ENCODE measurements at regions not wholly inside any gene's neighbourhood (a gene's known extent, or its start where the extent isn't known, plus 50 kb on each side); places are given as distances from the start of the nearest gene placed in this dataset.

GRCh38 chr20:56817780-56818675, 188.9 kb downstream of the TFAP2C start:
- DNase-seq (ENCODE audit: extremely low read depth in 1 of 11, low read depth in 9 of 11, low spot score in 4 of 11) = no peak

GRCh38 chr20:56820984-56821383, 191.9 kb downstream of the TFAP2C start:
- no peak for DNase-seq (ENCODE audit: extremely low read depth in 1 of 11, low read depth in 9 of 11, low spot score in 4 of 11)

- DNase-seq (ENCODE audit: extremely low read depth in 1 of 11, low read depth in 9 of 11, low spot score in 4 of 11) = no peak
Observed at GRCh38 chr20:56826306-56826704, 197.2 kb downstream of the TFAP2C start.

GRCh38 chr20:56826705-56827665, 197.9 kb downstream of the TFAP2C start:
- DNase-seq (ENCODE audit: extremely low read depth in 1 of 11, low read depth in 9 of 11, low spot score in 4 of 11) = no peak

GRCh38 chr20:56827763-56828162, 198.7 kb downstream of the TFAP2C start:
- no peak for DNase-seq (ENCODE audit: extremely low read depth in 1 of 11, low read depth in 9 of 11, low spot score in 4 of 11)

- no peak for DNase-seq (ENCODE audit: extremely low read depth in 1 of 11, low read depth in 9 of 11, low spot score in 4 of 11)
Observed at GRCh38 chr20:56828402-56828801, 199.3 kb downstream of the TFAP2C start.

- DNase-seq (ENCODE audit: extremely low read depth in 1 of 11, low read depth in 9 of 11, low spot score in 4 of 11) = no peak
Observed at GRCh38 chr20:56829788-56830385, 200.8 kb downstream of the TFAP2C start.

GRCh38 chr20:56831795-56832194, 202.7 kb downstream of the TFAP2C start:
- DNase-seq (ENCODE audit: extremely low read depth in 1 of 11, low read depth in 9 of 11, low spot score in 4 of 11) = no peak

GRCh38 chr20:56833427-56833826, 204.3 kb downstream of the TFAP2C start:
- DNase-seq (ENCODE audit: extremely low read depth in 1 of 11, low read depth in 9 of 11, low spot score in 4 of 11) = no peak

- no peak for DNase-seq (ENCODE audit: extremely low read depth in 1 of 11, low read depth in 9 of 11, low spot score in 4 of 11)
Observed at GRCh38 chr20:56835829-56836550, 206.9 kb downstream of the TFAP2C start.

GRCh38 chr20:56839222-56839621, 210.1 kb downstream of the TFAP2C start:
- no peak for DNase-seq (ENCODE audit: extremely low read depth in 1 of 11, low read depth in 9 of 11, low spot score in 4 of 11)

- DNase-seq (ENCODE audit: extremely low read depth in 1 of 11, low read depth in 9 of 11, low spot score in 4 of 11) = no peak
Observed at GRCh38 chr20:56839786-56840185, 210.7 kb downstream of the TFAP2C start.

- DNase-seq (ENCODE audit: extremely low read depth in 1 of 11, low read depth in 9 of 11, low spot score in 4 of 11) = no peak
Observed at GRCh38 chr20:56840716-56841261, 211.7 kb downstream of the TFAP2C start.

GRCh38 chr20:56841346-56841908, 212.3 kb downstream of the TFAP2C start:
- DNase-seq (ENCODE audit: extremely low read depth in 1 of 11, low read depth in 9 of 11, low spot score in 4 of 11) = no peak

- no peak for DNase-seq (ENCODE audit: extremely low read depth in 1 of 11, low read depth in 9 of 11, low spot score in 4 of 11)
Observed at GRCh38 chr20:56842056-56842455, 212.9 kb downstream of the TFAP2C start.

- no peak for DNase-seq (ENCODE audit: extremely low read depth in 1 of 11, low read depth in 9 of 11, low spot score in 4 of 11)
Observed at GRCh38 chr20:56843386-56843785, 214.3 kb downstream of the TFAP2C start.

- no peak for DNase-seq (ENCODE audit: extremely low read depth in 1 of 11, low read depth in 9 of 11, low spot score in 4 of 11)
Observed at GRCh38 chr20:56843817-56844216, 214.7 kb downstream of the TFAP2C start.

GRCh38 chr20:56845546-56846086, 216.5 kb downstream of the TFAP2C start:
- no peak for DNase-seq (ENCODE audit: extremely low read depth in 1 of 11, low read depth in 9 of 11, low spot score in 4 of 11)

Measured in renal cortex interstitium (tissue), 11 donors.